ENCODE measurements at regions not wholly inside any gene's neighbourhood (a gene's known extent, or its start where the extent isn't known, plus 50 kb on each side); places are given as distances from the start of the nearest gene placed in this dataset.

- no peak overlapping the region for H3K4me3 ChIP-seq (ENCODE audit: low read length)
- no peak for DNase-seq (ENCODE audit: low read depth, low spot score)
These were observed 124.8 kb upstream of the LSM8 start for GRCh38 chr7:118059209-118059608.

GRCh38 chr7:118060692-118061091 lies 123.3 kb upstream of the LSM8 start:
- DNase-seq (ENCODE audit: low read depth, low spot score), result no peak
- no peak overlapping the region for H3K4me3 ChIP-seq (ENCODE audit: low read length)

DNA sequence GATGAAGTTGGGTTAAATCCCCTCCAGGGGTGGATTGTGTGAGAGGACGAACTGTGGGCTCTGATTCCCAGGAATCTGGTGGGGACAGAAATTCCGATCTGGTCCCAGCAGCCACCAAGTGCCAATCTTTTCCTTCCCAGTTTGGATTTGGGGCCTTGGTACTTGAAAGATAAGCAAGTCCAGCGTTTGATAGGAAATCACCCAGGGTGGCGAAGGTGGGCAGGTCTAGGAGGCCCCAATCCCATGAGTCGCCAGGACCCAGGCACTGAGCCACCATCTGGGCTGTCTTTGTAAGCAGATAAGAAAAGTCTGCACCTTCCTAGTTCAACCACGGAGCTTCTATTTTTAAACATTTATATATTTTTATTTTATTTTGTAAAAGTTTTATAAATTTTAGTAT lies 122.6 kb upstream of the LSM8 start:
- no peak for DNase-seq (ENCODE audit: low read depth, low spot score)
- no peak overlapping the region for H3K4me3 ChIP-seq (ENCODE audit: low read length)

- H3K4me3 ChIP-seq (ENCODE audit: low read length), result no peak overlapping the region
- no peak for DNase-seq (ENCODE audit: low read depth, low spot score)
These were observed 110.9 kb upstream of the LSM8 start for GRCh38 chr7:118072893-118073674.

DNA sequence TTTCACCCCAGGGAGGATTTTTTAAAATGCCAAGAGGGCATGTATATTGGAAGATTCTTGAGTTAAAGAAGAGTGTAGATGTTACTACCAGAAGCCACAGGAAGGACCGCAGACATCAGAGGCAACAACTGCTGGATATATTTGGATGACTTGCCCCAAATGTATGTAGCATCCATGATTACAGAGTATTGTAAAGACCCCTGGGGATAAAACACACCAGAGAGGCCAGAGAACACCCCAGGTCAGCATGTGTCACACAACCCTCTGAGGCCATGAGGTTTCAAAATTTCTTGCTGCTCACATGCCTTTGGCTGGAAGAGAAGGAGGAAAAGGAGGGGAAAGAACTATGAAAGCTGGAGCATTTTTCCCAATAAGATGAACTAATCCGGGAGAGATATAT lies 108.0 kb upstream of the LSM8 start:
- DNase-seq (ENCODE audit: low read depth, low spot score), result no peak
- no peak overlapping the region for H3K4me3 ChIP-seq (ENCODE audit: low read length)

GRCh38 chr7:118076564-118076963 lies 107.4 kb upstream of the LSM8 start:
- no peak overlapping the region for H3K4me3 ChIP-seq (ENCODE audit: low read length)
- no peak for DNase-seq (ENCODE audit: low read depth, low spot score)

GRCh38 chr7:118078015-118078414 lies 105.9 kb upstream of the LSM8 start:
- no peak for DNase-seq (ENCODE audit: low read depth, low spot score)
- no peak overlapping the region for H3K4me3 ChIP-seq (ENCODE audit: low read length)

DNA sequence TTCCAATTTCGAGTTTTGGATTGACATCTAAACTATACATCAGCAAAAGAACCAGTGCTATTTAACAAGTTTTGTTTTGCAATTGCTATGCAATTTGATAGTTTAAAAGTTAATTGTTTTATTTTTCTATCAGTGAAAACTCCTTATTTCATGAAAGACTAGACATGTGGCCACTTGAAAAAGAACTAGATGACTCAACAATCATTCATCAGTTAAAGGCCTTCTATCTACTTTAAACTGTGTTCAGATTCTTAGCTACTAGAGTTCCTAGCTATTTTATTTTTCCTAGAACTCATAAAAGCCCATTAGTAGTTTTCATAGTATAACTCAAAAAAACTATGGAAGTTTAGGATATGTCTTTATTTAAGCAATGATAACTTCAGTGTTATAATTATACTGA lies 104.6 kb upstream of the LSM8 start:
- no peak overlapping the region for H3K4me3 ChIP-seq (ENCODE audit: low read length)
- DNase-seq (ENCODE audit: low read depth, low spot score), result no peak

DNA sequence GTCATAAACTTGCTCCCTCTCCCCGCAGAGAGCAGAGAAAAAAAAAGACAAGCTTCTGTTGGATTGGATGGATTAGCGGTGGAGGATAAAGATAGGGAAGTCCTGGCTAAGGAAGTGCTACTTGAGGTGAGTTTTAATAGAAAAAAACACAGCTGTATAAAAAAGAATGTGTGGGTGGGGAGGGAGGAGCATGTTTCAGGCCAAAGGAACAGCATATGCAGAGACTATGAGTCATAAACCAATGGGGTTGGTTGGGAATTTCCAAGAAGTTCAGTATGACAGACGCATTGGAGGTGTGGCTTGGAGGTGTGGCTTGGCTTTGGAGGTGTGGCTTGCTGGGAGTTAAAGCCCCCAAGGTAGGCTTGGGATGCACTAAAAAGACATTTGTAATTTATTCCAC lies 103.0 kb upstream of the LSM8 start:
- no peak overlapping the region for H3K4me3 ChIP-seq (ENCODE audit: low read length)
- no peak for DNase-seq (ENCODE audit: low read depth, low spot score)

DNA sequence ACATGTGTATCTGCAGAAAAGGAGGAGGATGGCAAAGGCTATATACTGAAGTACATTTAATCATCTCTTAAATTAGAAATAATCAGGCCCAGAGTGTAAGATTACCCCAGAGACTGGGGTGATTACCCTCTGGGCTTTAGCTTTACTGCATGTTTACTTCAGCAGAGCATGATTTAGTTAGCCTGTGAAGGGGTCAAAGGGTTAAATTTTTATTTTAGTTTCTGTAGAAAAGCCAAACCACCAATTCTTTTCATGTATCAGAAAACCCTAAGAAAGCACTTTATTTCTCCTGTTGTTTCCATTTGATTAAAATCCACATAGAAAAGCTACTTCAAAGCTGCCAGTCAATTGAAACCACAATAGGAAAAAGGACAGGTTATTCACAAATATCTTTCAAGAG lies 101.5 kb upstream of the LSM8 start:
- no peak overlapping the region for H3K4me3 ChIP-seq (ENCODE audit: low read length)

GRCh38 chr7:118085000-118085399 lies 99.0 kb upstream of the LSM8 start:
- DNase-seq (ENCODE audit: low read depth, low spot score), result no peak
- H3K4me3 ChIP-seq (ENCODE audit: low read length), result no peak overlapping the region

More for the DNA sequence above, 101.5 kb upstream of the LSM8 start:
- DNase-seq (ENCODE audit: low read depth, low spot score), result no peak

- no peak for DNase-seq (ENCODE audit: low read depth, low spot score)
- H3K4me3 ChIP-seq (ENCODE audit: low read length), result no peak overlapping the region
These were observed 96.8 kb upstream of the LSM8 start for GRCh38 chr7:118087126-118087525.

GRCh38 chr7:118094044-118094443 lies 89.9 kb upstream of the LSM8 start:
- no peak for DNase-seq (ENCODE audit: low read depth, low spot score)
- no peak overlapping the region for H3K4me3 ChIP-seq (ENCODE audit: low read length)

GRCh38 chr7:118104812-118105441 lies 79.0 kb upstream of the LSM8 start:
- DNase-seq (ENCODE audit: low read depth, low spot score), result peak; percentile 24
- no peak overlapping the region for H3K4me3 ChIP-seq (ENCODE audit: low read length)

DNA sequence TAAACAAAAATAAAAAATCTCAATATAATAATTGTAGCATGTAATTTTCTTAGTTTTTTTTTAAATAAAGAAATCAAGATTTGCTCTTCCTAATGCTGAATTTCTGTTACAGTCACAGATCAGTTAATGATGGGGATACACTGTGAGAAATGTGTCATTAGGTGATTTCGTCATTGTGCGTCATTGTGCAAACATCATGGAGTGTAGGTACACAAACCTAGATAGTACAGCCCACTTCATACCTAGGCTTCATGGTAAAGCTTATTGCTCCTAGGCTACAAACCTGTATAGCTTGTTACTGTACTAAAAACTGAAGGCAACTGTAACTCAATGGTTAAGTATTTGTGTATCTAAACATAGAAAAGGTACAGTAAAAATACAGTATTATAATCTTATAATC lies 74.4 kb upstream of the LSM8 start:
- H3K4me3 ChIP-seq (ENCODE audit: low read length), result no peak overlapping the region
- no peak for DNase-seq (ENCODE audit: low read depth, low spot score)

DNA sequence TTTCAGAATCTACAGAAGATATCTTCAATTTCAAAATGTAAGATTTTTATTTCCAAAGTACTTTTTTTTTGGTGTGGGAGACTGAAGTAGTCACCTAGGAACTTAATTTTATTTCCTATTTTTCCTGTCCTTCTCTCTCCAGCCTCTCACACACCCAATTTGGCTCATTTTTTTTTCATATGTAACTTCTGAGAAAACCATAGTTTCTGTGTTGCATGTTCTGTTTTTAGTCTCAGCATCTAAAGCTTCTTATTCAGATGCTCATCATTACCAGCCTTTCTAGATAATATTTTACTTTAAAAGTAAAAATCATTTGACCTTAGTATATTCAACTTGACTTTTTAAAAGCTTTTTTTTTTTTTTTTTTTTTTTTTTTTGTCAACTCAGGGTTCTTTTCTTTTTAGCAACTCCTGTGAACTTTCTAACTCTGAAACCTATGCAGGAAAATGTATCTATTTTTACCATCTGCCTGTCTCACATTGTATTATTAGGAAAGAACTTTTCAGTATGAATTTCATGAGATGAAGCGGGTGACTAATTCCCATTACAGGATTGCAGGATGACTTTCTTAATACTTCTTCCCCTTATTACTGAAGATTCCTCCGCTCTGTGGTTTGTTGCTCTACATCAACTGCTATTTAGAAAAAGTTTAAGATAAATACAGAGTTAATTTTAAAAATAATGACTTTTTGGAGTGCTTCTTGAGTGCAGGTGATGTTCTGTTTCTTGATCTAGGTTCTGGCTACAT lies 73.6 kb upstream of the LSM8 start:
- H3K4me3 ChIP-seq (ENCODE audit: low read length), result no peak overlapping the region
- no peak for DNase-seq (ENCODE audit: low read depth, low spot score)

- no peak overlapping the region for H3K4me3 ChIP-seq (ENCODE audit: low read length)
- DNase-seq (ENCODE audit: low read depth, low spot score), result no peak
These were observed 72.6 kb upstream of the LSM8 start for GRCh38 chr7:118111347-118111746.

DNA sequence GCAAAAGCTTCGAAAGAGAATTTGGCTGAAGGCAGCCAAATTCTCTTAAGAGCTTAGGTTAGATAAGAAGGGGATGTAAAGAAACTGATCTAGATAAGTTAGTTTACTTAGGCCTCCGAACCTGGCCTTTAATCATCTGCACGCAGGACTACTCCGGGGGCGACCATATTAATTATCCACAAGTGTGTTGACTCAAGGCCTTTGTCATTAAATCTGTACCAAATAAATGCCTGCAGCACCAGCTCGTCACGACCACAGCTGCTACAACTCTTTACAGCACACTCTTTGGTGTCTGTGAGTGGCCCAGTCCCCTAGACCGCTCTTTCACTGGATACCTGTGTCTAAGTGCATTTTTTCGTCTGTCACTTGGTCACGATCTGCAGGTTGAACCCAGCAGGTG lies 69.8 kb upstream of the LSM8 start:
- no peak for DNase-seq (ENCODE audit: low read depth, low spot score)
- H3K4me3 ChIP-seq (ENCODE audit: low read length), result no peak overlapping the region

DNA sequence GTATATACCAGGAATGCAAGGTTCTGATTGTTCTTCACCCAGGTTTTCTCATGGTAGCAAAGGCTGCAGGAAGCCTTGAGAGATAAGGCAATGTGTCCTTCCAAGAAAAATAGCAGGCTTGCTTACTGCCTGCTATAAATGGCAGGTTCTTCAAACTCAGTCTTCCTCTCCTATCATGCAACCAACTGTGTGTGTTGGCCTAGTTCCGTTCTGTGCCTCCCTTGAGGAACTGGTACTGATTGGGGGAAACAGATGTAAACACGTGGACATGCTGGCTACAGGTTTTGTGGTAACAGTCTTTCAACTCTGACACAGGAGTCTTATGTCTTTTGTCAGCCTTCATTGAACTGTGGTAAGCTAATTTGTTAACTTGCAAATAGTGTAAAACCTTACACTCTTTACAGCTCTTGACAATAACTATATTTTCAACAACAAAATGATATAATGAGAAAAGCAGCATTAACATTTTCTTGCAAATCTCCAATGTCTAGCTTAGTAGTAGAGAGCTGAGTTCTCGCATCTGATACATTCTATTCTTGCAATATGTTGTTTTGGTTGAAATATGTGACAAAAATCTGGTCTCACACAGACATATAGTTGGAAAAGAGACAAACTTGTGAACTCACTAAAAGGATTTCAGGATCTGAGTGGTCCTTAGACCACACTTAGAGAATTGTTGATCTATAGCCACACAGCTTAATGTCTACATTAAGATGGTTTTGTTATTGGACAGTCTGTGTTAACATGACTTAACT lies 54.7 kb upstream of the LSM8 start:
- H3K4me3 ChIP-seq (ENCODE audit: low read length), result no peak overlapping the region
- DNase-seq (ENCODE audit: low read depth, low spot score), result peak; percentile 11

DNA sequence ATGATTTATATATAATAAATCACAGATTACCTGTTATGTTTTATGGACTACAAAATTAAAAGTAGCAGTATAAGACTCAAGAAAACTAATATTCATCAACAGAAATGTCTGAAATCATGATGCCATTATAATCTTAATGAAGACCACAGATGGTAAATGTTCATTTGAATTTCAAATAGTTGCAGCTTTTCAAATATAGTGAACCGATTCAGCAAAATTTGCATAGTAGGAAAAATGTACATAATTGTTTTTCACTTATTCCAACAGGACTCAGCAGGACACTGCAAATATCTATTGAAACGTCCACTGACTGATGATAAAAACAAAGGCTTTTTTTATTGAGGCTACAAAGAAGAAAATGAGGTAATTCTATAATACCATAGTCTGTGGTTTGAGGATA lies 51.2 kb upstream of the LSM8 start:
- DNase-seq (ENCODE audit: low read depth, low spot score), result no peak
- no peak overlapping the region for H3K4me3 ChIP-seq (ENCODE audit: low read length)
